Thoracic aorta (tissue), 2 donors: ENCODE measurements at regions not wholly inside any gene's neighbourhood (a gene's known extent, or its start where the extent isn't known, plus 50 kb on each side); places are given as distances from the start of the nearest gene placed in this dataset.
"Not testable (repeated sequence)": the region's sequence is repeated elsewhere in the genome, so short reads cannot be mapped to it uniquely, and the experiment has no call there.

Experiments
- ATAC-seq: fragments of 150-250 bp; one replicate; pipeline ENCODE4 v1.8.0; 2017; ENCODE audit warnings: low read depth; ENCODE audit not compliant: insufficient number of reproducible peaks, low FRiP score
- DNase-seq: peaks from one replicate; pipeline ENCODE4 v3.0.0-alpha.2; 2020; ENCODE audit warnings: low spot score
- H3K27ac ChIP-seq, 2 donors: fragments of 200-600 bp; sonication (generic); 1 replicate in 1 of 2; 2 replicates in 1 of 2; pipeline ENCODE4 v1.5.1; 2016; ENCODE audit warnings: mild to moderate bottlenecking in 2 of 2, moderate library complexity in 2 of 2
- H3K27me3 ChIP-seq: fragments of 200-600 bp; sonication (generic); replicated peaks from 2 replicates; pipeline ENCODE4 v1.6.0; 2016; ENCODE audit warnings: mild to moderate bottlenecking; ENCODE audit not compliant: insufficient read depth
- H3K36me3 ChIP-seq: fragments of 200-600 bp; sonication (generic); one replicate; pipeline ENCODE4 v1.5.1; 2016
- H3K4me1 ChIP-seq, 2 donors: fragments of 200-600 bp; sonication (generic); 1 replicate in 1 of 2; 2 replicates in 1 of 2; pipeline versions ENCODE4 v1.5.1 to v1.6.0; 2016; ENCODE audit warnings: low read depth in 2 of 2, mild to moderate bottlenecking in 1 of 2; ENCODE audit not compliant: control insufficient read depth in 1 of 2
- H3K4me3 ChIP-seq: fragments of 200-600 bp; sonication (generic); 2 replicates; pipeline ENCODE4 v1.5.1; 2016; ENCODE audit warnings: mild to moderate bottlenecking
- H3K9me3 ChIP-seq: fragments of 200-600 bp; sonication (generic); 2 replicates; pipeline ENCODE4 v1.5.1; 2016
- CTCF ChIP-seq: fragments of 200-600 bp; sonication (generic); IDR thresholded peaks from one replicate; pipeline ENCODE4 v1.5.1; 2019; ENCODE audit warnings: antibody characterized with exemption

- Histone ChIP-seq H3K9me3 (peaks cover 4% of the 10 kb centered on the region), H3K36me3 (no peaks in the 10 kb centered on the region), H3K4me1 (no peaks in the 10 kb centered on the region), H3K4me3 (no peak overlapping the region), H3K27me3 (no peaks in the 10 kb centered on the region), H3K27ac (no peak overlapping the region)
- ATAC-seq (no peak), DNase-seq (no peak)
- no peak for TF ChIP-seq CTCF
These were observed 87.0 kb upstream of the NECTIN3 start for GRCh38 chr3:110984456-110985250.

GRCh38 chr3:110989446-110989845 is 82.2 kb upstream of the NECTIN3 start:
- DNase-seq (no peak), ATAC-seq (no peak)
- no peaks in the 10 kb centered on the region for H3K36me3 ChIP-seq
- peaks cover 4% of the 10 kb centered on the region for H3K9me3 ChIP-seq
- no peak overlapping the region for H3K27ac ChIP-seq
- no peaks in the 10 kb centered on the region for H3K4me1 ChIP-seq
- H3K27me3 ChIP-seq = no peaks in the 10 kb centered on the region
- TF ChIP-seq CTCF = no peak
- no peak overlapping the region for H3K4me3 ChIP-seq

- DNase-seq (no peak), ATAC-seq (no peak)
- H3K4me3 ChIP-seq = no peak overlapping the region
- H3K27me3 ChIP-seq = no peaks in the 10 kb centered on the region
- H3K4me1 ChIP-seq = no peaks in the 10 kb centered on the region
- no peaks in the 10 kb centered on the region for H3K9me3 ChIP-seq
- no peak for TF ChIP-seq CTCF
- no peak overlapping the region for H3K27ac ChIP-seq
- no peaks in the 10 kb centered on the region for H3K36me3 ChIP-seq
These were observed 76.0 kb upstream of the NECTIN3 start for GRCh38 chr3:110995461-110996231.

- not testable (repeated sequence) for DNase-seq, H3K9me3 ChIP-seq, ATAC-seq, H3K4me1 ChIP-seq, H3K27me3 ChIP-seq, H3K4me3 ChIP-seq, H3K36me3 ChIP-seq, H3K27ac ChIP-seq
These were observed 72.8 kb upstream of the NECTIN3 start for GRCh38 chr3:110998766-110999165.

GRCh38 chr3:111006485-111006884 is 65.1 kb upstream of the NECTIN3 start:
- H3K27me3 ChIP-seq, ATAC-seq: not testable (repeated sequence)

More at GRCh38 chr3:111006485-111006884, 65.1 kb upstream of the NECTIN3 start:
- not testable (repeated sequence) for H3K27ac ChIP-seq, H3K4me3 ChIP-seq, H3K4me1 ChIP-seq, H3K9me3 ChIP-seq, DNase-seq, H3K36me3 ChIP-seq
